ENCODE measurements at regions not wholly inside any gene's neighbourhood (a gene's known extent, or its start where the extent isn't known, plus 50 kb on each side); places are given as distances from the start of the nearest gene placed in this dataset.

GRCh38 chr18:56468396-56468795, 170.0 kb downstream of the TXNL1 start:
- TF ChIP-seq POLR2A (IDR thresholded peaks at IDR 0.05): no peak
- no peak for TF ChIP-seq CTCF (IDR thresholded peaks at IDR 0.05)
